Caco-2 (cell line): ENCODE measurements at regions not wholly inside any gene's neighbourhood (a gene's known extent, or its start where the extent isn't known, plus 50 kb on each side); places are given as distances from the start of the nearest gene placed in this dataset.

Source experiments
- BruUV-seq: library from RNA; stranded (reverse); fragments of 400-500 nt; replicated peaks from 2 replicates; lab custom pipeline; 2021; lab: Mats Ljungman, UMichigan
- CTCF ChIA-PET: fragments of 300-600 bp; sonication (Branson Sonifier 250); formaldehyde crosslinking; loops from one replicate; lab custom pipeline; 2022; ENCODE audit warnings: antibody characterized with exemption; lab: Charles Lee
- POLR2A ChIA-PET: fragments of 300-600 bp; sonication (Branson Sonifier 250); formaldehyde crosslinking; loops from one replicate; lab custom pipeline; 2022; ENCODE audit warnings: antibody characterized with exemption; lab: Charles Lee
- DNase-seq, 2 experiments: peaks; one replicate each; pipeline versions ENCODE4 v3.0.0 to v3.0.0-alpha.2; 2020 to 2022
- H3K27me3 ChIP-seq: replicated peaks from 2 replicates; pipeline ENCODE4 v1.6.0; 2011; ENCODE audit warnings: low read length; ENCODE audit not compliant: control insufficient read depth, insufficient read depth
- H3K36me3 ChIP-seq: 2 replicates; pipeline ENCODE4 v1.5.1; 2011; ENCODE audit warnings: low read length; ENCODE audit not compliant: control insufficient read depth, insufficient read depth
- H3K4me1 ChIP-seq: fragments of 250-450 bp; sonication (Bioruptor Pico); 2 replicates; pipeline ENCODE4 v1.5.1; 2020; ENCODE audit warnings: mild to moderate bottlenecking
- H3K4me3 ChIP-seq: 2 replicates; pipeline ENCODE4 v1.5.1; 2011; ENCODE audit warnings: low read depth, mild to moderate bottlenecking, control low read depth, low read length
- H3K9me3 ChIP-seq: fragments of 250-450 bp; sonication (Bioruptor Pico); 2 replicates; pipeline ENCODE4 v1.5.1; 2020; ENCODE audit warnings: mild to moderate bottlenecking, moderate library complexity
- H3K27ac Mint-ChIP-seq: one replicate; pipeline ENCODE4 v1.8.0; 2022; ENCODE audit warnings: mixed read lengths; ENCODE audit not compliant: unreplicated experiment
- H3K27me3 Mint-ChIP-seq: one replicate; pipeline ENCODE4 v1.8.0; 2022; ENCODE audit warnings: mixed read lengths; ENCODE audit not compliant: insufficient read depth, unreplicated experiment
- H3K36me3 Mint-ChIP-seq: one replicate; pipeline ENCODE4 v1.8.0; 2022; ENCODE audit warnings: mild to moderate bottlenecking, mixed read lengths; ENCODE audit not compliant: insufficient read depth, unreplicated experiment
- H3K4me1 Mint-ChIP-seq: one replicate; pipeline ENCODE4 v1.8.0; 2022; ENCODE audit warnings: low read depth, mixed read lengths; ENCODE audit not compliant: unreplicated experiment
- H3K4me3 Mint-ChIP-seq: one replicate; pipeline ENCODE4 v1.8.0; 2022; ENCODE audit warnings: mild to moderate bottlenecking, moderate library complexity, mixed read lengths; ENCODE audit not compliant: unreplicated experiment
- H3K9me3 Mint-ChIP-seq: one replicate; pipeline ENCODE4 v1.8.0; 2022; ENCODE audit warnings: mixed read lengths; ENCODE audit not compliant: unreplicated experiment
- CTCF ChIP-seq, 2 experiments: fragments of 200-600 bp in 1 of 2; IDR thresholded peaks; 1 replicate in 1 of 2; 2 replicates in 1 of 2; pipeline versions ENCODE4 v1.5.1 to v1.8.0; 2011 to 2022; ENCODE audit warnings: antibody characterized with exemption in 1 of 2, control low read depth in 1 of 2, inconsistent platforms in 1 of 2, low read depth in 1 of 2, low read length in 1 of 2, mild to moderate bottlenecking in 1 of 2, moderate library complexity in 1 of 2; ENCODE audit not compliant: insufficient read depth in 1 of 2, severe bottlenecking in 1 of 2, unreplicated experiment in 1 of 2
- intact Hi-C: fragments of 100-400 bp; cut with micrococcal nuclease; formaldehyde crosslinking; loops from one replicate; pipeline ENCODE4 v1.10.0; 2022; ENCODE audit not compliant: unreplicated experiment

DNA sequence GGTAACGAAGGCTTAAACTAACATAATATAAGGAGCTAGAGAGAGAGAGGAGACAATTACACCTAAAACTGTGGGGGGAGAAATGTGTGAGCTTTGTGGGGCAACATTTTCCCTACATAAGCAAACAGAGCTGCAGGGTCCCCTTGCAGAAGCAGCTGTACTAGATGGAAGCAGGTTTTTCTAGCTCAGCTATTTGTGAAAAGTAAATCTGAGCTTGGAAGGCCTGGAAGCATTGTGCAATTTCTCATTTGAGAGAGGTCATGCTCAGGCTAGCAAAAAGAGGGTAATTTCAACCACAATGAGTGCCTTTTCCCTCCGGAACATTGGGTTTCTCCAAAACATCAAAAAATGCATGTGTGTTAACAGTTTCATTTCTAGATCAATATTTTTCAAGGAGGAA is 130.0 kb downstream of the ARL4C start:
- Histone ChIP-seq H3K27me3 (no peaks in the 10 kb centered on the region), H3K9me3 (no peaks in the 10 kb centered on the region), H3K4me1 (peaks cover 79% of the 10 kb centered on the region), H3K4me3 (no peak overlapping the region), H3K36me3 (no peaks in the 10 kb centered on the region)
- Mint-ChIP-seq H3K4me1 (peaks cover 41% of the 10 kb centered on the region), H3K4me3 (peak overlapping the region; percentile 56), H3K36me3 (peaks cover 30% of the 10 kb centered on the region), H3K27me3 (no peaks in the 10 kb centered on the region), H3K27ac (peak overlapping the region; percentile 87), H3K9me3 (no peaks in the 10 kb centered on the region)
- no peak for TF ChIP-seq CTCF (IDR thresholded peaks at IDR 0.05; ENCODE audit: insufficient read depth in 1 of 2, low read depth in 1 of 2, low read length in 1 of 2, severe bottlenecking in 1 of 2, unreplicated experiment in 1 of 2)
- no TSS peak for BruUV-seq
- CTCF ChIA-PET = interaction anchor here (1.1 to 2.0 kb wide), 2 partner anchors 56 to 231 kb away, joined by 6 read pairs; no protein-coding TSS in a partner anchor
- POLR2A ChIA-PET = no interaction called here
- DNase-seq = peak; percentile 71 to 74
- intact Hi-C loops = loop anchor here (1.0 to 10.0 kb wide), 2 partner anchors 55 to 172 kb away; no protein-coding TSS in a partner anchor

DNA sequence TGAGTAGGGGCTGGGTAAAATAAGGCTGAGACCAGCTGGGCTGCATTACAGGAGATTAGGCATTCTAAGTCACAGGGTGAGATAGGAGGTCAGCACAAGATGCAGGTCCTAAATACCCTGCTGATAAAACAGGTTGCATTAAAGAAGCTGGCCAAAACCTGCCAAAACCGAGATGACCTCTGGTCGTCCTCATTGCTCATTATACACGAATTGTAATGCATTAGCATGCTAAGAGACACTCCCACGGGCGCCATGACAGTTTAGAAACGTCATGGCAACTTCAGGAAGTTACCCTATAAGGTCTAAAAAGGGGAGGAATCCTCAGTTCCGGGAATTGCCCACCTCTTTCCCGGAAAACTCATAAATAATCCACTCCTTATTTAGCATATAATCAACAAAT is 132.2 kb downstream of the ARL4C start:
- DNase-seq = peak; percentile 32 to 46
- intact Hi-C loops = loop anchor here (10.0 kb wide), 1 partner anchor 170 kb away; no protein-coding TSS in a partner anchor
- Histone ChIP-seq H3K27me3 (no peaks in the 10 kb centered on the region), H3K36me3 (no peaks in the 10 kb centered on the region), H3K4me3 (no peak overlapping the region), H3K9me3 (peaks cover under 1% of the 10 kb centered on the region; the same call in 1 of the 2 replicates), H3K4me1 (peaks cover 83% of the 10 kb centered on the region)
- Mint-ChIP-seq H3K4me1 (peaks cover 46% of the 10 kb centered on the region), H3K27ac (peak overlapping the region; percentile 92), H3K36me3 (peaks cover 39% of the 10 kb centered on the region), H3K27me3 (no peaks in the 10 kb centered on the region), H3K9me3 (peaks cover 7% of the 10 kb centered on the region), H3K4me3 (peak overlapping the region; percentile 48)
- POLR2A ChIA-PET = no interaction called here
- no TSS peak for BruUV-seq
- TF ChIP-seq CTCF (IDR thresholded peaks at IDR 0.05; ENCODE audit: insufficient read depth in 1 of 2, low read depth in 1 of 2, low read length in 1 of 2, severe bottlenecking in 1 of 2, unreplicated experiment in 1 of 2) = no peak
- CTCF ChIA-PET = no interaction called here

- H3K36me3 ChIP-seq = no peaks in the 10 kb centered on the region
- DNase-seq = peak; percentile 30 to 46
- intact Hi-C loops = loop anchor here (1.0 to 10.0 kb wide), 8 partner anchors 47 to 227 kb away; partner anchors contain the start of gene ARL4C
- BruUV-seq = TSS peak; percentile 91
- no peaks in the 10 kb centered on the region for H3K27me3 Mint-ChIP-seq
- H3K4me1 ChIP-seq = peaks cover 74% of the 10 kb centered on the region
- H3K27ac Mint-ChIP-seq = peak overlapping the region; percentile 92
- ChIA-PET CTCF (interaction anchor here (0.7 to 1.6 kb wide), 6 partner anchors 30 to 132 kb away, joined by 3 to 6 read pairs (median 4); no protein-coding TSS in a partner anchor), POLR2A (interaction anchor here (0.5 to 1.4 kb wide), 5 partner anchors 14 to 133 kb away, joined by 3 to 10 read pairs (median 6); partner anchors contain the start of gene ARL4C)
- TF ChIP-seq CTCF (IDR thresholded peaks at IDR 0.05; ENCODE audit: insufficient read depth in 1 of 2, low read depth in 1 of 2, low read length in 1 of 2, severe bottlenecking in 1 of 2, unreplicated experiment in 1 of 2) = no peak
- H3K9me3 Mint-ChIP-seq = peaks cover 9% of the 10 kb centered on the region
- H3K4me3 Mint-ChIP-seq = peak overlapping the region; percentile 60
- H3K4me1 Mint-ChIP-seq = peaks cover 39% of the 10 kb centered on the region
- peaks cover 39% of the 10 kb centered on the region for H3K36me3 Mint-ChIP-seq
- peaks cover 5% of the 10 kb centered on the region; the same call in 1 of the 2 replicates for H3K9me3 ChIP-seq
- no peaks in the 10 kb centered on the region for H3K27me3 ChIP-seq
- H3K4me3 ChIP-seq = 0 out of 2 replicates have a peak overlapping the region, but pooled peaks have one; percentile 11
Observed at GRCh38 chr2:234363647-234364294, 133.1 kb downstream of the ARL4C start.
